ENCODE measurements at regions not wholly inside any gene's neighbourhood (a gene's known extent, or its start where the extent isn't known, plus 50 kb on each side); places are given as distances from the start of the nearest gene placed in this dataset.

DNA sequence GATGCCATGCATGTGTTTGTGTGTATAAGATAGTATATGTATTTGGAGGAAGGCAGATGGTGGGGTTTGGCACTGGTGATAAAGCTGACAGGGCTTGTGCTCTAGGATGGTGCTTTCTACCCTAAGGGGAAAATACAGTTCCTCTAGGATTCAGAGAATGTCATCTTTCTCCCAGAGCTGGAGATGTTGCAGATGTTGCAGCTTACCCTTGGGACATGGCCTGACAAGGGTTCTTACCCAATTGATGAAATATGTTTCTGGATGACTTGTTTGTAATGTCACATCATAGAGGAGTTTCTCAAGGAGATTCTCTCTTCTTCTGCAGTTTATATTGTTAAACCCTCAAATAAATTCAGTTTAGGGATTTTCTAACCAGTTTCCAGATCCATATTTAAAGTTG lies 52.5 kb upstream of the PITX2 start:
- no peak for DNase-seq (ENCODE audit: low read depth in 3 of 3, low spot score in 2 of 3)

DNA sequence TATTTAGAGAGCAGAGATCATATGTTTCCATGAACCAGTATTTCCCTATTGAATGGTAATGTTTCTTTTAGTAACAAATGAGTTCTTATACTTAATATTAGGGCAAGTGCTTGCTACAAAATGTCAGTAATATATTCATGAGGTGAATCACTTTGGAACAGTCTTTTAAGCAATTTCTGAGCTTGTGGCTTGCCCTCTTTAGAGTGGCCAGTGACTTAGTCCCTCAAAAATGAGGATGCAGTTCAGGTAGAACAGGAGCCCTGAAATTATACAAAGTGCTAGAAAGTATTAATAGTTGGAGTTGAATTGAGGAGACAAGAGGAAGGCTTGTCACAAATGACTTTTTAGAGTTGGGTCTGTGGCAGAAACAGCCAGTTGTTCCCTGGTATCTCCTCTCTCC lies 53.4 kb upstream of the PITX2 start:
- no peak for DNase-seq (ENCODE audit: low read depth in 3 of 3, low spot score in 2 of 3)

DNA sequence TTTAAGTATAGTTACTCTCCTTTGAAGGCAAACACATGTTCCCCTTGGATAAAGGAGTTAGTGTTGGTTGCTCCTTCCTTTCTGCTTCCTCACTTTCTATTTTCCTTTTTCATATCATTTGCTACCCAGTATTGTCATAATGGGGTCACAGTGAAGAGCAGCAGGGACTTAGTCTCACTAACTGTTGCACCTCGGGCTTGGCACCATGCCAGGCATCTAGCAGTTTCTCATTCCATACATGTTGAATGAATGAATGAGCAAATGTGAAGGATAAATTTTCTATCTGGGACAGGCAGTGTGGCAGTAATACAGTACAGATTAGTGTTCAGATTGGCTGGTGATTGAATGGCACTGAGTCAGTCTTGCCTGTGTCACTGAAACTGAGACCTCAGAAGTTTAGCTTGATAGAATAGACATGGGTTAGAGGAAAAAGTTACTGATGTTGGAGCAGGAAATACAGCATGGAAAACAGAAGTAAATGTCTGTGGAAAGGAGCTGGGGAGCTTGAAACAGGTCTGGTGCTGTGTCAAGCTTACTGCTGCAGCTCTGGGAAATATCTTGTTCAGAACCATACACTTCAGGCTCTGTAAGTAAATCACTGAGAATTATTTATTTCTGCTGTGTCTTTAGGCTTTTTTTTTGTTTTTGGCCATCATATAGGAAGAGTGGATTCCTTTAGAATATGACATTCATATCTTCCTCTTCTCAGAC lies 55.8 kb upstream of the PITX2 start:
- no peak for DNase-seq (ENCODE audit: low read depth in 3 of 3, low spot score in 2 of 3)

DNA sequence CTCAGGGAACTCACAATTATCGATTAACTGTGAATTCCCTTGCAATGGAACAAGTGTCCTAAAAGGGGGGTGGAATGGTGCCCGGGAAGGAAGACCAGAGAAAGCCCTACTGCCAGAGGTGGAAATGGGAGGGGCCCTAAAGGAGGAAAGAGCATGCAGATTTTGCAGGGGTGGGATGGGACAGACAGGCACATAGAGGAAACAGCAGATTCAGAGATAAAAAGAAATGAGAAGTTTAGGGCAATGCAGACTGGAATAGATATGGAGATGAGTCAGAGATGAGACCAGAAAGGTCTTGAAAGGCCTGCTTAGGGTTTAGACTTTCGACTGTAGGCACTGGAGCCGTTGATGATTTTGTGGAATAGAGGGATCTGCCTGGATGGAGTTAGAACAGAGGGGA lies 57.4 kb upstream of the PITX2 start:
- no peak for DNase-seq (ENCODE audit: low read depth in 3 of 3, low spot score in 2 of 3)

DNA sequence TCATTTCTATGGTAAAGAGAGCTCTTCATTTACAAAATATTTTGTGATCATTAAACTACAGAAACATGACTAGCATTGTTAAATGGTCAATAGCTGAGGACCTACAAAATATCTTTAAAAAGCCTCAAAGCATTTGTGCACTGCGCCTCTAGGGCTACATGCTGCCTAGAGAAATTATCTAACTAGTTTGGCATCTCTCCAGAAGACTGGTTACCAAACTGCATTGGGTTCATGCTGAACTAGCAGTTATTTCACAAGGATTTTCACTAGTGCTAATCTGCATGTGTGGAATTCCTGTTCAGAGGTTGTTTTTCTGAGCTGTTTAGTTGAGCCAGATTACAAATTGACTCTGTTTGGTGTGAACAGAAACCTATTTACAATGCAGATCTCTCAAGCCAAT lies 58.5 kb upstream of the PITX2 start:
- no peak for DNase-seq (ENCODE audit: low read depth in 3 of 3, low spot score in 2 of 3)

DNA sequence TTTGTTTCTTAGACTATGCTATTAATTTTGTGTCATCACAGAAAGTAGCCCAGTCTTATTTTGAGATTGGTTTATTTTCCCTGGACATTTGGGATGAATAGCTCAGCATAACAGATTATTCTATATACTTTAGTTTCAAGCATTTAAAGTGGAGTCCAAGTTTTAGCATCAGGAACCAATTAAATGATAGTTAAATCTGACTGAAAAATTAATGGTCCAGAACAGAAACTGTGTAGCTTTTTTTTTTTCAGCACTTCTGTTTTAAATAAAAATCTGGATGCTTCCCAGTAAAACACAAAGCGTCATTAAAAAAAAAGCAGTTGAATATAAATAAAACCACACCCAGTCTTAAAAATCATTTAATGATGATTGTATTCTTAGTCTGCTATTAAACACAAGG lies 59.4 kb upstream of the PITX2 start:
- DNase-seq (ENCODE audit: low read depth in 3 of 3, low spot score in 2 of 3), result no peak

DNA sequence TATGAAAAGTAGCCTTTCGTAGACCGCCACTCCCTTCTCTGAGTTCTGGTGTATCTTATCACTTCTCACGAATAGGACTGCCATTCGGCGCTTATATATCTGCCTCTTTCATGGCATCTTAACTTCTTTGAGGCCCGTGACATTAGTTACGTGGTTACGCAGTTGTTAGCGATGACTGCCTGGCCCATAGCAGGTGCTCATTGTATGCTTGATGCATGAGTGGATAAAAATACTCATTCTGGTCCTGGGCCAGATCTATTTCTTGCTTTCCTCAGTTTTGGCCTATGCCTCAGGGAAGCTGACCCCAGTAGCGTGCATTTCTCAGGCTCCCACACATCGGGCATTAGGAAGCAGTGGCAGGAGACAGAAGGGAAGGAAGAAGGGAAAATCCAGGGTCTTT lies 60.7 kb upstream of the PITX2 start:
- DNase-seq (ENCODE audit: low read depth in 3 of 3, low spot score in 2 of 3), result no peak

DNA sequence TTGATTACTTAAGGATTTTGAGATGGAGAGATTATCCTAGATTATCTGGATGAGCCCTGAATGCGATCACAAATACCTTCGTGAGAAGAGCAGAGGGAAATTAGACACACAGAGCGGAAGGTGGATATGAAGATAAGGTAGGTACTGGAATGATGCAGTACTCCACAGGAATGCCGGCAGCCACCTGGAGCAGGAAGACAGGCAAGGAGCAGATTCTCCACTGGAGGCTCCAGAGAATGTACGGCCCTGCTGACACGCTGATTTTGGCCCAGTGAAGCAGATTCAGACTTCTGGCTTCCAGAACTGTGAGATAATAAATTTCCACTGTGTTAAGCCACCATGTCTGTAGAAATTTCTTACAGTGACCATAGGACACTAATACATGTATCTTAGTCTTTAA lies 79.4 kb upstream of the PITX2 start:
- no peak for DNase-seq (ENCODE audit: low read depth in 3 of 3, low spot score in 2 of 3)

DNA sequence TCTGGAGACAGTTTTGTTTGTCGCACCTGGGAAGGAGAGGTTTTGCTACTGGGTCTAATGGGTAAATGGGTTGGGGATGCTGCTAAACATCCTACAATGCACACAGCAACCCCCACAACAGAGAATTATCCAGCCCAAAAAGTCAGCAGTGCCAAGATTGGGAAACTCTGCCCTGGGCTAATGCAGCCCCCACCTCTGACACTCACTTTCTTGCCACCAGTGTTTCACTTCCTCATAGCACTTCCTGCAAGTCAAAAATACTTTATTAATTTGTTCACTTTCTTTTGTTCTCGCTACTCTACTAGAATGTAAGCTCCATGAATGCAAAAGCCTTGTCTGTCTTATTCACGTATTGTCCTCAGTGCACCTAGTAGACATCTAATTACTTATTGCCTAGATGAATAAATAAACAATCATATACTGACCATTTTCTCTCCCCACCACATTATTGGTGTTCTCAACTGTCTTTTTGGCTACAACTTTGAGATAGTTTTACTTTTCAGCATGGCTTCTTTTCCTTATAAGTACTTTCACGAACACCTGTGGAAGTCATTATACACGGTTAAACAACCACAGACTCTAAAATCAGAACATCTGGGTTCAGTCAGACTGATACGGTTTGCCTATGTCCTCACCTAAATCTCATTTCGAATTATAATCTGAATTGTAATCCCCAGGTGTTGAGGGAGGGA lies 82.0 kb upstream of the PITX2 start:
- no peak for DNase-seq (ENCODE audit: low read depth in 3 of 3, low spot score in 2 of 3)

DNA sequence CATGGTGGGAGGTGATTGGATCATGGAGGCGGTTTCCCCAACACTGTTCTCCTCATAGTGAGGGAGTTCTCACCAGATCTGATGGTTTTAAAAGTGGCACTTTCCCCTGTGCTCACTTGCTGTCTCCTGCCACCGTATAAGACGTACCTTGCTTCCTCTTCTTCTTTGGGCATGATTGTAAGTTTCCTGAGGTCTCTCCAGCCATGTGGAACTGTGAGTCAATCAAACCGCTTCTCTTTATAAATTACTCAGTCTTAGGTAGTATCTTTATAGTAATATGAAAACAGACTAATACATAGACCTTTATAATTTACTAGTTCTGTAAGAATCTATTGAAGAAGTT lies 82.5 kb upstream of the PITX2 start:
- no peak for DNase-seq (ENCODE audit: low read depth in 3 of 3, low spot score in 2 of 3)

DNA sequence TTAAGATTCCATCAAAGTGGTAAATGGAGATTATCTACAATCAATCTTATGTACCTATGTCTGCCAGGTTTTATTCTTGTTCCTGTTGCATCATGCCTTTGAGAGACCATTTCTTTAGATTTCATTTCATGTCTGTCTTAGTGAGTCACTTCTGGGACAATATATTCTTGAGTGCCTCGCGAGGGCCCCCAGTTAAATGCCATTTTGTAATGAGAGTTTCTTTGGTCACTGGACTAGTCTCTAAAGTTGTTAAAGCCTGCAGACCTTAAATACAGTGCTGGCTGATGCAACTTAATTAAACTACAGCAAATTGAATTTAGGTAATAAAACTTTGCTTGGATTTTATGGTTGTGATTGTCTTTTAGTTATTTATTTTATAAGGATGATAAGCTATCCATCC lies 87.2 kb upstream of the PITX2 start:
- no peak for DNase-seq (ENCODE audit: low read depth in 3 of 3, low spot score in 2 of 3)

DNA sequence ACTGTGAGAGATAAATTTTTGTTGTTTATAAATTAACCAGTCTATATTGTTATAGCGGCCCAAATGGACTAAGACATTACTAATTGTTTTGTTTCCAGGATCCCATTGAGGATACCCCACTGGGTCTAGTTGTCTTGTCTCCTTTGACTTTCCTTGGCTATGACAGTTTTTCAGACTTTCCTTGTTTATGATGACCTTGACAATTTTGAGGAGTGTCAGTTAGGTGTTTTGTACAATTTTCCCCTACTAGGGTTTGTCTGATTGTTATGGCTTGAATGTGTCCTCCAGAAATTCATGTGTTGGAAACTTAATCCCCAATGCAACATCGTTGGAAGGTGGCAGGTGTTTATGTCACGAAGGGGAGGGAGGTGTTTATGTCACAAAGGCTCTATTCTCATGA lies 89.6 kb upstream of the PITX2 start:
- no peak for DNase-seq (ENCODE audit: low read depth in 3 of 3, low spot score in 2 of 3)

DNA sequence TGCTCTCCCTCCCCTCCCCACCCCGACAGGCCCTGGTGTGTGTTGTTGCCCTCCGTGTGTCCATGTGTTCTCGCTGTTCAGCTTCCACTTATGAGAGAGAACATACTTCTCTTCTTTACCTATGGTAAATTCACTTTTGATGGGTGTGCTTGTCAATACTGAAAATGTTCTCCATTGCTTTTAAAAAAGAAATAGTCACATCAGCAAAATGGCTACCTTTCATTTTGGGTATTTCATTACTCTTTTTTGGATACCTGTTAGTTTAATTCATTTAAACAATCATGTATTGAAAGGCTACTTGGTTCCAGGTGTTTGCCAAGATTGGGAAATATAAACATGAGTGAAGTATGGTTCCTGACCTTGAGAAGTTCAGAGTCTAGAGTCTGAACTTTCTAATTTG lies 107.4 kb upstream of the PITX2 start:
- no peak for DNase-seq (ENCODE audit: low read depth in 3 of 3, low spot score in 2 of 3)

DNA sequence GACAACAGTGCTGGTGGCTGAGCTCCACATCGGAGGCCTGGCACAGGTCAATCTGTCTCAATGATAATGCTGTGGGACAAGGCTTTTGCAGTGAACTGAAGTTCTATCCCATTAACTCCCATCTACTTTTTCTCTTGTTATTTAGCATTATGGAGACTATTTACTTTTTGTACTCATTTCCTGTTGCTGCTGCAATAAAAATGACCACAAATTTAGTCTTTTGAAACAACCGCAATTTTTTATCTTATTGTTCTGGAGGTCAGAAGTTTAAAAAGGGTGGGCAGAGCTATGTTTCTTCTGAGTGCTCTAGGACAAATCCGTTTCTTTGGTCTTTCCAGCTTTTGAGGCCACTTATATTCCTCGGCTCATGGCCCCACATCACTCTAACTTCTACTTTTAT lies 111.0 kb upstream of the PITX2 start:
- DNase-seq (ENCODE audit: low read depth in 3 of 3, low spot score in 2 of 3), result no peak

DNA sequence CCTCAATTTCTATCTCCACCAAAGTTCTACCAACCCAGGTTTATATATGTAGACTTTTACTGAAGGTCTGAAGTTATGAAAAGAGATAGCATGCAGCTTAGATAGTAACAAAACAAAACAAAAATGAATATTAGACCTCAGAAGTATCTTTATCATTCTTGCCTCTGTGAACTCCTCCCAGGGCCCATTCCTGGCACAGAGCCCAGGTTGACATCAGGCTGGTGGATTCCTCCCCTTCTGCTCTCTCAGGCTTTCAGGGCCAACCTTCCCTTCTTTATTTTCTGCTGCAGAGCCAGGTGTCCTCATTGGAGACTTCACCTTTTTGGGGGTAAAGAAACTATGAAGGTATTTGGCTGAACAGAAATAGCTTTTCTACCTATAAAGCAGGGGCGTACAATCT lies 112.8 kb upstream of the PITX2 start:
- no peak for DNase-seq (ENCODE audit: low read depth in 3 of 3, low spot score in 2 of 3)

DNA sequence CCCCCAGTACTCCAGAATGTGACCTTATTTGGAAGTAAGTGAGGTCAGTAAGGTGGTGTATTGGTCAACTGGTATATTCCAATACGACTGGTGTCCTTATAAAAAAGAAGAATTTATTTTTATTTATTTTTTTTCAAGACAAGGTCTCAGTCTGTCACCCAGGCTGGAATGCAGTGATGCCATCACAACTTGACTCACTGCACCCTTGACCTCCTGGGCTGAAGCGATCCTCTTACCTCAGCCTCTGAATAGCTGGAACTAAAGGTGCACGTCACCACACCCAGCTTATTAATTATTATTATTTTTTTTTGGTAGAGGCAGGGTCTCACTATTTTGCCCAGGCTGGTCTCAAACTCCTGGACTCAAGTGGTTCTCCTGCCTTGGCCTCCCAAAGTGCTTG lies 115.1 kb upstream of the PITX2 start:
- no peak for DNase-seq (ENCODE audit: low read depth in 3 of 3, low spot score in 2 of 3)

DNA sequence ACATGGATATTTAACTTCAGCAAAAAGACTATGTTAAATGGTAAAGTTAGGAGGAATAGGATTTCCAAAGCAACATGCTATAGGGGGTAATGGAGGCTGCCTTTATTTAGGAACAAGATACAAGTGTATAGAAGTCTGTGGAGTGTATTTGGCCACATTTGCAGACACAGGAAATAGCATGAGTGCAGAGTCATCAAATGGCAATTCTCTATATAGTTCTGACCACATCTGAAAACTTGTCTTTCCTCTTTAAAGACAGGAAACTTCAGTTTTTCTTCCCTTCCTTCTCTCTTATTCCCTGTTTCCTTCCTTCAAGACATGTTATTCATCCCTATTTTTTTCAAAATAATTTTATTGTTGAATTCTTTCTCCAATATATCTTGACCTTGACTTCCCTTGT lies 119.3 kb upstream of the PITX2 start:
- DNase-seq (ENCODE audit: low read depth in 3 of 3, low spot score in 2 of 3), result no peak

DNA sequence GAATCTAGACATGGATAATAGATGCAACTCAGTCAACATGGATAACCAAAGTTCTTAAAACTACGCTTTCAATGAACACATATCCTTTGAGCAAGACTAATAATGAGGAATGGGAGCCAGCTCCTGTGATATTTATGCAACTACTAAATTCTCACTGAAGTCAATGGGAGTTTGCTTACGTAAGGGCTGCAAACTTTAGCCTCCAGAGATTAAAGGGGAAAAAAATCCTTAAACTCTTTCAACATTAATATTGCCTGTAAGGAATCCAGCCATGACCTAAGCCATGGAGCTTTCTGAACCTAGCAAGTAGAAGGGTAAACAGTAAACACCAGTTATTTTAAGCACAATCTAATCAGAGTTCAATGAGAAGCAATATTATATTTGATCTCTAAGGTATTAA lies 125.2 kb upstream of the PITX2 start:
- DNase-seq (ENCODE audit: low read depth in 3 of 3, low spot score in 2 of 3), result no peak

DNA sequence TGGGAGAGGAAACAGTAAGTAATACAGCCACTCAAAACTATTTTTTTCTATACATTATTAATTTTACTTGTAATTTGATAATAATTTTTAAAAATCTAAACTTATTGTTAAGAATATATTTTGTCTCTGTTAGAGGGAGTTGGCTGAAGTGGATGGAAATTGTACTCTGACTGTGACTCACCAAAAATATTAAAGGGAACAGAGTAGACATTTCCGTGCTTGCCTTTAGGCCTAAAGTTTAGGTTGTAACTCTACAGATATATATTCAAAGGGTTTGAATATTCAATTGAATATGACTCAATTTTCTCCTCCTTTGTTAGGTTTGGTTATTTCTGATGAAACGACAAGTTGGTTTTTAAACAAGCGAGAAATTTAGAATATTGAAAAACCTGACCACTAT lies 128.3 kb upstream of the PITX2 start:
- DNase-seq (ENCODE audit: low read depth in 3 of 3, low spot score in 2 of 3), result no peak

DNA sequence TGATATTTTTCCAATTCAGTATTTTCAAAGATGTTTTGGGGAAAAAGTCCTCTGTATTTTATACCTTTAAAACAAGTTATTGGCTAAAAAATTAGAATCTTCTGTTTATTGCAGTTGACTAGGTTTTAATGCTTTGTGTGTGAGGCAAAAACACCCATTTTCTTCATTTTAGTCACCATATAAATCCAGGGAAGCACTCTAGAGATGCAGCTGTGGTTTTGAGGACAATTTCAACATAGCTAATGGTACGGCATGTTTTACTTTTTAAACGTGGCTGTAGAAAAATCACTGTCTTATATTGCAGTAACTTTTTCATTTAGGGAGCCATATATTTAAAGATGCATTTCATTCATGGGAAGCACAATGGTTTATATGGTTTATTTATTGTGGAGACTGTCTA lies 129.1 kb upstream of the PITX2 start:
- DNase-seq (ENCODE audit: low read depth in 3 of 3, low spot score in 2 of 3), result no peak

DNA sequence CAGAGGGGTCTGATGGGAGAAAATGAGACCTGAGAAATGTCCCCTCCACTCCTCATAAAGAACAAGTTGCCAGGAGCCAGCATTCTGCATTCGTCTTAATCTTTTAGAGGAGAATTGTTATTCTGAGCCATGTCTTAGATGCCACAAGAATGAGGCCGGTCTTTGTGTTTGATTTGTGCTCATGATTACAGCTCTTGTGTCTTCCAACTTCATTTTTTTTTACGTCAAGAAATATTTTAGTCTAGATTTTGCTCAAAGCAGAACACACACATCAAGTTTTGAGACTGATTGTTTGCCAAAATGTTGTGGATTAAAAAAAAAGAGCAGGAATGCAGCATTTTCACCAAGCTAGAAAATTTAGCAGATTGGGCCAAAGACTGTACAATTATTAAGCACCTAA lies 130.6 kb upstream of the PITX2 start:
- DNase-seq (ENCODE audit: low read depth in 3 of 3, low spot score in 2 of 3), result no peak

DNA sequence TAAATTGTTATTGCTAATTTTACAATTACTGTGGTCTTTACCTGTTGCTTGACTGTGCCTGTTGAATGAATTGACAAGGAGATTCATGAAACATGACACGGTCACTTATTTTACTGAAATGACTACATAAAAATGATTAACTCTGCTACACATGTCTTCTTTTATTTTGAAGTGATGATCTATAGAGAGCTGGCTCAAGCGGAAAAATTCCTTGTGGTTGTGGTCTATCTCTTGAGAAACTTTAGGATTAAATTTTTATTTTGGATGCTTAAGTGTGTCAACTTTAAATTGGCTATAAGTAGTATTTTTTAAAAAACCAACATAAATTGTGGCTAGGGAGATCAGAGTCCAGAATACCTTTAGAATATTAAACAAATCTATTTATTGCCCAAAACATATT lies 131.8 kb upstream of the PITX2 start:
- DNase-seq (ENCODE audit: low read depth in 3 of 3, low spot score in 2 of 3), result no peak

DNA sequence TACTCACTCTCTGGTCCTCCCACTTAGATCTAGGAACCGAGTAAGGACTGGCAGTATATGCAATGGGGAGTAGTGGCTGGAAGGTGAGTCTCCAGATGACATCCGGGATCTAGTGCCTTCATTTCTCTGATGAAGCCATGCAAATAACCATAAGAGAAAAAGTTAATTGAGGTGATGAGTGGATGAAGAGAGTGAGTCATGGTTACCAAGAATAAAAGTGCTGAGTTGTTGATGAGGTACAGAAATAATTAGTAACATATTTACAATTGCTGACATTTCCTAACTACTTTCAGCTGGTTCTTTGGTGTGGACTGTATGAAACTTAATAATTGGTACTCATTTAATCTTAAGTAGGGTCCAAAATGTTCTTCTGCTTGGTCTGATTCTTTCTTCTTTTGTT lies 146.7 kb upstream of the PITX2 start:
- DNase-seq (ENCODE audit: low read depth in 3 of 3, low spot score in 2 of 3), result no peak
